OCI-LY3 (cell line): ENCODE measurements at regions not wholly inside any gene's neighbourhood (a gene's known extent, or its start where the extent isn't known, plus 50 kb on each side); places are given as distances from the start of the nearest gene placed in this dataset.

Experiments used
- H2AFZ ChIP-seq: fragments of 200-600, 300-600 bp; shearing (Covaris generic); 2 replicates; pipeline ENCODE4 v1.6.0; 2014; ENCODE audit warnings: antibody characterized with exemption, low read depth, low read length
- H3K27ac ChIP-seq: fragments of 200-600, 300-600 bp; sonication (generic); 2 replicates; pipeline ENCODE4 v1.5.1; 2014; ENCODE audit warnings: mild to moderate bottlenecking, low read length, moderate library complexity, mixed read lengths
- H3K27me3 ChIP-seq: fragments of 200-600, 300-600 bp; sonication (generic); 2 replicates; pipeline ENCODE4 v1.6.1; 2014; ENCODE audit warnings: low read depth, low read length, mixed read lengths
- H3K36me3 ChIP-seq: fragments of 200-600, 300-600 bp; sonication (generic); replicated peaks from 2 replicates; pipeline ENCODE3; 2014; ENCODE audit warnings: low read depth, low read length, mixed read lengths
- H3K4me1 ChIP-seq: fragments of 300-600, 200-600 bp; sonication (generic); 2 replicates; pipeline ENCODE4 v1.6.1; 2014; ENCODE audit warnings: low read length, mixed read lengths
- H3K4me2 ChIP-seq: fragments of 200-600, 300-600 bp; sonication (generic); 2 replicates; pipeline ENCODE4 v1.6.1; 2014; ENCODE audit warnings: low read length, mixed read lengths
- H3K4me3 ChIP-seq: fragments of 300-600, 200-600 bp; sonication (generic); 2 replicates; pipeline ENCODE4 v1.5.1; 2014; ENCODE audit warnings: antibody characterized with exemption, mild to moderate bottlenecking, low read length, moderate library complexity
- H3K79me2 ChIP-seq: fragments of 300-600, 200-600 bp; shearing (Covaris generic); 2 replicates; pipeline ENCODE4 v1.6.1; 2014; ENCODE audit warnings: mild to moderate bottlenecking, low read length, mixed read lengths
- H3K9ac ChIP-seq: fragments of 300-600, 200-600 bp; shearing (Covaris generic); 2 replicates; pipeline ENCODE4 v1.6.0; 2014; ENCODE audit warnings: mild to moderate bottlenecking, low read length, moderate library complexity
- H3K9me3 ChIP-seq: fragments of 200-600, 300-600 bp; shearing (Covaris generic); 2 replicates; pipeline ENCODE4 v1.6.1; 2014; ENCODE audit warnings: low read length, mixed read lengths; ENCODE audit not compliant: insufficient read depth
- H4K20me1 ChIP-seq: fragments of 200-600, 300-600 bp; sonication (generic); 2 replicates; pipeline ENCODE4 v1.6.1; 2016; ENCODE audit warnings: low read length, mixed read lengths; ENCODE audit not compliant: insufficient read depth
- EZH2phosphoT487 ChIP-seq: fragments of 200-600 bp; shearing (Covaris generic); IDR thresholded peaks from 2 replicates; pipeline ENCODE4 v1.6.1; 2018; ENCODE audit warnings: antibody characterized with exemption, mixed run types, low read depth
- TF ChIP-seq, protein P1 (sequence below): fragments of 200-600, 300-600 bp; sonication (generic); IDR thresholded peaks from 2 replicates; pipeline ENCODE4 v1.5.1; 2014; ENCODE audit warnings: antibody characterized with exemption, low read length, low read depth

DNA sequence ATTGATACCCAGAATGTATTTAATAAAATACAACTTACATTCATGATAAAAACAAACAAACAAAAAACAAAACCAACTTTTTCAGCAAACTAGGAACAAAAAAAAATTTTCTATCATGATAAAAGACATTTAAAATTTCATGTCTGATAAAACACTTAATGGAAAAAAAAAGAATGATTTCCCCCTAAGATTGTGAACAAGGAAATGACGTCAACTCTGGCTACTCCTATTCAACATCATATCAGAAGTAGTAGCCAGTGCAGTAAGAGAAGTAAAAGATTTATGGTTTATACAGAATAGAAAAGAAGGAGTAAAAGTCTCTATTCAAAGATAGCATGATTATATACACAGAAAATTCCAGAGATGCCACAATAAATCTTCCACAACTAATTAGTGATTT, 1306.6 kb downstream of the FSCB start:
- no peaks in the 10 kb centered on the region for H3K27me3 ChIP-seq
- no peak overlapping the region for H3K27ac ChIP-seq
- no peaks in the 10 kb centered on the region for H3K4me1 ChIP-seq
- no peaks in the 10 kb centered on the region for H3K79me2 ChIP-seq
- no peaks in the 10 kb centered on the region for H3K9me3 ChIP-seq
- no peak overlapping the region for H2AFZ ChIP-seq
- no peak overlapping the region for H3K9ac ChIP-seq
- no peak overlapping the region for H3K4me3 ChIP-seq
- TF ChIP-seq, protein P1, sequence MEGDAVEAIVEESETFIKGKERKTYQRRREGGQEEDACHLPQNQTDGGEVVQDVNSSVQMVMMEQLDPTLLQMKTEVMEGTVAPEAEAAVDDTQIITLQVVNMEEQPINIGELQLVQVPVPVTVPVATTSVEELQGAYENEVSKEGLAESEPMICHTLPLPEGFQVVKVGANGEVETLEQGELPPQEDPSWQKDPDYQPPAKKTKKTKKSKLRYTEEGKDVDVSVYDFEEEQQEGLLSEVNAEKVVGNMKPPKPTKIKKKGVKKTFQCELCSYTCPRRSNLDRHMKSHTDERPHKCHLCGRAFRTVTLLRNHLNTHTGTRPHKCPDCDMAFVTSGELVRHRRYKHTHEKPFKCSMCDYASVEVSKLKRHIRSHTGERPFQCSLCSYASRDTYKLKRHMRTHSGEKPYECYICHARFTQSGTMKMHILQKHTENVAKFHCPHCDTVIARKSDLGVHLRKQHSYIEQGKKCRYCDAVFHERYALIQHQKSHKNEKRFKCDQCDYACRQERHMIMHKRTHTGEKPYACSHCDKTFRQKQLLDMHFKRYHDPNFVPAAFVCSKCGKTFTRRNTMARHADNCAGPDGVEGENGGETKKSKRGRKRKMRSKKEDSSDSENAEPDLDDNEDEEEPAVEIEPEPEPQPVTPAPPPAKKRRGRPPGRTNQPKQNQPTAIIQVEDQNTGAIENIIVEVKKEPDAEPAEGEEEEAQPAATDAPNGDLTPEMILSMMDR: no peak
- H3K36me3 ChIP-seq: no peaks in the 10 kb centered on the region
- H4K20me1 ChIP-seq: no peaks in the 10 kb centered on the region
- H3K4me2 ChIP-seq: no peak overlapping the region

DNA sequence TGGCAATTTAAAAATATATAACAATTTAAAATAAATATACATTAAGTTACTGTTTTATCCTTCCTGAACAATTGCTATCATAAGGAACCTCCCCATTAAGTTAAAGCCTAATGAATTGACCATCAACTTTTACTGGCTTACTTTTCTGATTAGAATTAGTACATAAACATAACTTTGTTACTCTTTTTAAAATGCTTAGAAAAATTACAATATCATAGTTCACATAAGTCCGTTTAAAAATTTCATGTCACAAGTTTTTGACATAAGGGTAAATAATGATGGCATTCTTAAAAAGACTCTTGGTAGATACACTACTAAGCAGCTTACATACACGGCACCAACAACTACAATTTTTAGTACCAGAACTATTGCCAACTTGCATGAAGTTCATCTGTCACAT, 1308.6 kb downstream of the FSCB start:
- H3K27me3 ChIP-seq: no peaks in the 10 kb centered on the region
- H3K79me2 ChIP-seq: no peaks in the 10 kb centered on the region
- H3K27ac ChIP-seq: no peak overlapping the region
- no peaks in the 10 kb centered on the region for H3K9me3 ChIP-seq
- no peak overlapping the region for H2AFZ ChIP-seq
- H3K4me2 ChIP-seq: no peak overlapping the region
- H3K4me3 ChIP-seq: no peak overlapping the region
- H4K20me1 ChIP-seq: no peaks in the 10 kb centered on the region
- no peak overlapping the region for H3K9ac ChIP-seq
- H3K36me3 ChIP-seq: no peaks in the 10 kb centered on the region
- H3K4me1 ChIP-seq: no peaks in the 10 kb centered on the region
- TF ChIP-seq EZH2phosphoT487: no peak
- TF ChIP-seq, protein P1: no peak

DNA sequence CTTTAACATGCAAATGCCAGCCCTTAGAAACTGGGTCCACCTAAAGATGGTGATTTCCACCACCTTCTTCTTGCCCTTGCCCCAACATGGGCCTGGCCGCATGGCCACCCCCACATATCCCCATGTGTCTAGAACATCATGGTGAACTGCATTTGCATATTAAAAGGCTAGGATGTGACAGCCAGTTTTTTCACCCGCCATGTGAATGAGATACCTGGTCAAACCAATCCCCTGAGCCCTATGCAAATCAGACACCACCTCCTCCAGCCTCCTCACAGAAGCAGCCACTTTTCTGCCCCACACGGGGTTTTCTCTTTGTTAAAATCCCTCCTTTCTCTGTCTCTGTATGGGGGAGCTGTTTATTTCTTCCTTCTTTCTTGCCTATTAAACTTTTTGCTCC, 1322.5 kb downstream of the FSCB start:
- Histone ChIP-seq H4K20me1 (no peaks in the 10 kb centered on the region), H3K4me2 (no peak overlapping the region), H3K36me3 (no peaks in the 10 kb centered on the region), H3K27ac (no peak overlapping the region), H3K4me3 (no peak overlapping the region), H3K4me1 (no peaks in the 10 kb centered on the region), H3K9ac (no peak overlapping the region), H2AFZ (no peak overlapping the region), H3K79me2 (no peaks in the 10 kb centered on the region), H3K9me3 (no peaks in the 10 kb centered on the region), H3K27me3 (no peaks in the 10 kb centered on the region)
- no peak for TF ChIP-seq EZH2phosphoT487
- TF ChIP-seq, protein P1: no peak

DNA sequence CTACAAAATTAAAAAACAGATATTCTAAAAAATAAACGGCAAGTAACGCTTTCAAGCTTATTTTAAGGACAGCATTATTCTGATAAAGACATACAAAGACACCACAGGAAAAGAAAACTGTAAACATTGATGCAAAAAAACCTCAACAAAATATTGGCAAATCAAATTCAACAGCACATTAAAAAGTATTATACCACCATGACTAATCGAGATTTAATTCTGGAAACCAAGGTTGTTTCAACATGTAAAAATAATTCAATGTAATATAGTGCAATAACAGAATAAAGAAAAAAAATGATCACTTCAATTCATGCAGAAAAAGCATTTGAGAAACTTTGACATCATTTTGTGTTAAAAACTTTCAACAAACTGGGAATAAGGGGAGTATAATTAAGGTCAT, 1323.2 kb downstream of the FSCB start:
- H3K4me1 ChIP-seq: no peaks in the 10 kb centered on the region
- TF ChIP-seq, protein P1: no peak
- TF ChIP-seq EZH2phosphoT487: no peak
- no peaks in the 10 kb centered on the region for H3K27me3 ChIP-seq
- no peak overlapping the region for H3K9ac ChIP-seq
- no peaks in the 10 kb centered on the region for H3K36me3 ChIP-seq
- H2AFZ ChIP-seq: no peak overlapping the region
- H3K4me2 ChIP-seq: no peak overlapping the region
- H4K20me1 ChIP-seq: no peaks in the 10 kb centered on the region
- no peaks in the 10 kb centered on the region for H3K79me2 ChIP-seq
- H3K4me3 ChIP-seq: no peak overlapping the region
- H3K27ac ChIP-seq: no peak overlapping the region
- no peaks in the 10 kb centered on the region for H3K9me3 ChIP-seq
